Fibroblast of the aortic adventitia (primary cell): ENCODE measurements at regions not wholly inside any gene's neighbourhood (a gene's known extent, or its start where the extent isn't known, plus 50 kb on each side); places are given as distances from the start of the nearest gene placed in this dataset.

Source experiments
- DNase-seq: peaks from one replicate; pipeline ENCODE4 v3.0.0-alpha.2; 2010; ENCODE audit warnings: low read depth
- H3K4me3 ChIP-seq: 2 replicates; pipeline ENCODE4 v1.5.1; 2011; ENCODE audit warnings: low read depth, mild to moderate bottlenecking, control low read depth, low read length, moderate library complexity
- TF ChIP-seq, protein P1 (sequence below): IDR thresholded peaks from 2 replicates; pipeline ENCODE4 v1.5.1; 2011; ENCODE audit warnings: mild to moderate bottlenecking, low read length, control low read depth, inconsistent platforms; ENCODE audit not compliant: insufficient read depth

DNA sequence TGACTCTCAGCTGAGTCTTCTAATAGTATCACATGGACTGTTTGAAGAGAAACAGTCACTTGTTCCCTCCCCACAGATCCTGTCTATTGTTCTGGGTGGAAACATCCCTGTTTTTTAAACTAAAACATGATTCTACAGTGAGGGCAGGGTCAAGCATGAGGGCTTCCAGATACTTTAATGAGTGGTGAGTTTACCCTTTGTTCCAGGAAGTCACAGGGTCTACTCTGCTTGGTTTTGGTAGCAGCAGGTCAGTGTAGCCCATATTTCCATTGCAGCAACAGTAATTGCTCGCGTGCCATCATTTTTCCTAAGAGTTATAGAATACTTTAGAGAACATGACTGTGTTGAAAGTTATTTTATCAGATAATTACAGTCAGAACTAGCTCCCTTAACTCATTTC, 87.4 kb downstream of the ZNF732 start:
- TF ChIP-seq, protein P1, sequence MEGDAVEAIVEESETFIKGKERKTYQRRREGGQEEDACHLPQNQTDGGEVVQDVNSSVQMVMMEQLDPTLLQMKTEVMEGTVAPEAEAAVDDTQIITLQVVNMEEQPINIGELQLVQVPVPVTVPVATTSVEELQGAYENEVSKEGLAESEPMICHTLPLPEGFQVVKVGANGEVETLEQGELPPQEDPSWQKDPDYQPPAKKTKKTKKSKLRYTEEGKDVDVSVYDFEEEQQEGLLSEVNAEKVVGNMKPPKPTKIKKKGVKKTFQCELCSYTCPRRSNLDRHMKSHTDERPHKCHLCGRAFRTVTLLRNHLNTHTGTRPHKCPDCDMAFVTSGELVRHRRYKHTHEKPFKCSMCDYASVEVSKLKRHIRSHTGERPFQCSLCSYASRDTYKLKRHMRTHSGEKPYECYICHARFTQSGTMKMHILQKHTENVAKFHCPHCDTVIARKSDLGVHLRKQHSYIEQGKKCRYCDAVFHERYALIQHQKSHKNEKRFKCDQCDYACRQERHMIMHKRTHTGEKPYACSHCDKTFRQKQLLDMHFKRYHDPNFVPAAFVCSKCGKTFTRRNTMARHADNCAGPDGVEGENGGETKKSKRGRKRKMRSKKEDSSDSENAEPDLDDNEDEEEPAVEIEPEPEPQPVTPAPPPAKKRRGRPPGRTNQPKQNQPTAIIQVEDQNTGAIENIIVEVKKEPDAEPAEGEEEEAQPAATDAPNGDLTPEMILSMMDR, result no peak
- no peak for DNase-seq
- no peak overlapping the region for H3K4me3 ChIP-seq

DNA sequence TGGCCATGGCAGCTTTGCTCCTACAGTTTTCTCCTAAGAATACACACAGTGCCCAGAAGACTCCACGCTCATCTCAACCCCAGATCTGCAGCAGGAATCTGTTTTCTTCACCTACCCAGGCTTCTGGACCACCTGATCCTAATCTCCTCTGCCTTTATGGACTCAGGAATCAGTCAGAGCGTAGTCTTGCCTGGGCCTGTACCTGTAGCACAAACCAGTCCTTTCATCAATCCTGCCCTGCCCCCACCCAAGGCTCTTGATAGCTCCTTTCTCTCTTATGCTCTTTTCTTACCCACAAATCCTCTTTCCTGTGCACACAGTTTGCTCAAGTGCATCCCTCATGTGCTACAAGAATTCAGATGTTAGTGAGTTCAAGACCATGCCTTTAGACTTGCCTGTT, 89.7 kb downstream of the ZNF718 start:
- DNase-seq, result no peak
- H3K4me3 ChIP-seq, result peak overlapping the region; percentile 71
- TF ChIP-seq, protein P1, result no peak
